K562 (cell line): ENCODE measurements at regions not wholly inside any gene's neighbourhood (a gene's known extent, or its start where the extent isn't known, plus 50 kb on each side); places are given as distances from the start of the nearest gene placed in this dataset.

Source experiments
- ATAC-seq: fragments of 200-7000 bp; cut with Tn5 transposase; 3 replicates; pipeline ENCODE4 v1.9.1; 2020; ENCODE audit warnings: moderate library complexity
- BruUV-seq: library from RNA; stranded (reverse); fragments of 400-500 nt; replicated peaks from 2 replicates; lab custom pipeline; 2021; lab: Mats Ljungman, UMichigan
- CTCF ChIA-PET: fragments of 300-600 bp; formaldehyde crosslinking; extraction: SDS; loops from one replicate; lab custom pipeline; 2021; ENCODE audit warnings: low intra/inter-chr PET ratio; lab: Yijun Ruan, JAX
- POLR2A ChIA-PET: fragments of 300-600, 350-650 bp; sonication (Branson Sonifier 250); formaldehyde crosslinking; extraction: SDS; loops from one replicate; lab custom pipeline; 2021; ENCODE audit warnings: antibody characterized with exemption, inconsistent platforms; lab: Yijun Ruan, JAX
- DNase-seq, 4 experiments: peaks; one replicate each; pipeline versions ENCODE4 v3.0.0 to v3.0.0-alpha.2; 2011 to 2018; ENCODE audit warnings: low spot score in 3 of 4, mixed read lengths in 3 of 4; ENCODE audit errors: extremely low read depth in 1 of 4
- FAIRE-seq: peaks from 2 replicates; lab custom pipeline; 2011; peaks lifted over from hg19 to GRCh38; lab: Jason Lieb, UNC
- H2AFZ ChIP-seq: 2 replicates; pipeline ENCODE4 v1.6.0; 2011; ENCODE audit warnings: low read depth, low read length, control low read depth, inconsistent platforms
- H3K27ac ChIP-seq: fragments of 200-600 bp; 3 replicates; pipeline ENCODE4 v1.8.0; 2011; ENCODE audit warnings: low read depth, mild to moderate bottlenecking, control low read depth, inconsistent platforms, low read length, moderate library complexity, mixed read lengths; ENCODE audit errors: extremely low read depth
- H3K27me3 ChIP-seq, 2 experiments: fragments of 300-600 bp in 1 of 2; 2 replicates in 1 of 2; 3 replicates in 1 of 2; pipeline versions ENCODE4 v1.6.0 to v1.8.0; 2011; ENCODE audit warnings: inconsistent platforms in 2 of 2, low read length in 2 of 2, mild to moderate bottlenecking in 1 of 2, mixed read lengths in 1 of 2, moderate library complexity in 1 of 2; ENCODE audit not compliant: control insufficient read depth in 2 of 2, insufficient read depth in 2 of 2
- H3K36me3 ChIP-seq: fragments of 300-600 bp; 3 replicates; pipeline ENCODE4 v1.8.0; 2011; ENCODE audit warnings: mild to moderate bottlenecking, low read length, inconsistent platforms; ENCODE audit not compliant: control insufficient read depth, insufficient read depth
- H3K4me1 ChIP-seq, 2 experiments: fragments of 200-600 bp in 1 of 2; replicated peaks in 1 of 2; 2 replicates in 1 of 2; 3 replicates in 1 of 2; pipeline versions ENCODE4 v1.5.1 to v1.8.0; 2011; ENCODE audit warnings: inconsistent platforms in 2 of 2, low read length in 2 of 2, mild to moderate bottlenecking in 1 of 2, mixed read lengths in 1 of 2, moderate library complexity in 1 of 2; ENCODE audit not compliant: control insufficient read depth in 2 of 2, insufficient read depth in 2 of 2
- H3K4me2 ChIP-seq: 2 replicates; pipeline ENCODE4 v1.6.1; 2011; ENCODE audit warnings: low read length, control low read depth, inconsistent platforms, mixed read lengths; ENCODE audit not compliant: insufficient read depth
- H3K4me3 ChIP-seq: fragments of 200-600 bp; sonication (generic), shearing (Covaris generic); 2 replicates; pipeline ENCODE4 v1.5.1; 2016; ENCODE audit warnings: control low read depth, inconsistent platforms
- H3K79me2 ChIP-seq: fragments of 200-600 bp; 3 replicates; pipeline ENCODE4 v1.8.0; 2011; ENCODE audit warnings: low read length, inconsistent platforms; ENCODE audit not compliant: control insufficient read depth, insufficient read depth
- H3K9ac ChIP-seq, 2 experiments: 2 replicates each; pipeline versions ENCODE4 v1.6.0 to v1.6.1; 2011; ENCODE audit warnings: low read depth in 2 of 2, low read length in 2 of 2, control low read depth in 1 of 2, inconsistent platforms in 1 of 2, mild to moderate bottlenecking in 1 of 2, mixed read lengths in 1 of 2; ENCODE audit not compliant: insufficient read depth in 1 of 2
- H3K9me1 ChIP-seq: one replicate; pipeline ENCODE4 v1.6.0; 2011; ENCODE audit warnings: inconsistent platforms, mild to moderate bottlenecking, low read length, moderate library complexity; ENCODE audit not compliant: control insufficient read depth, insufficient read depth
- H3K9me3 ChIP-seq: replicated peaks from 2 replicates; pipeline ENCODE4 v1.5.1; 2011; ENCODE audit warnings: low read depth, low read length, inconsistent platforms; ENCODE audit not compliant: control insufficient read depth, insufficient read depth
- H4K20me1 ChIP-seq: replicated peaks from 2 replicates; pipeline ENCODE4 v1.6.1; 2011; ENCODE audit warnings: low read length, inconsistent platforms, mixed read lengths; ENCODE audit not compliant: control insufficient read depth, insufficient read depth
- KAT8 ChIP-seq: fragments of 450-650 bp; IDR thresholded peaks from 2 replicates; pipeline ENCODE4 v1.6.1; 2016; ENCODE audit warnings: low read depth, mild to moderate bottlenecking
- NCOA4 ChIP-seq: fragments of 450-650 bp; IDR thresholded peaks from 2 replicates; pipeline ENCODE4 v1.6.1; 2018; ENCODE audit warnings: mild to moderate bottlenecking; ENCODE audit not compliant: partially characterized antibody
- NR2C2 ChIP-seq, 2 experiments: fragments of 200-800 bp in 1 of 2; sonication (Bioruptor generic) in 1 of 2; sonication (generic) in 1 of 2; formaldehyde crosslinking in 1 of 2; IDR thresholded peaks; 2 replicates each; pipeline versions ENCODE4 v1.6.1 to v1.8.0; 2016 to 2022; ENCODE audit warnings: mild to moderate bottlenecking in 1 of 2, missing compliant biosample characterization in 1 of 2, missing genetic modification characterization in 1 of 2, missing genetic modification reagents in 1 of 2
- PRMT5 ChIP-seq: sonication (generic); formaldehyde crosslinking; IDR thresholded peaks from 2 replicates; pipeline ENCODE4 v1.5.0; 2020; ENCODE audit warnings: missing genetic modification reagents
- RBFOX2 ChIP-seq: fragments of 200-400 bp; formaldehyde crosslinking; IDR thresholded peaks from 2 replicates; pipeline ENCODE4 v1.6.1; 2017; ENCODE audit warnings: low read depth, mild to moderate bottlenecking, low read length, moderate library complexity
- RBM25 ChIP-seq: fragments of 200-400 bp; formaldehyde crosslinking; IDR thresholded peaks from 2 replicates; pipeline ENCODE4 v1.6.1; 2018; ENCODE audit warnings: low read length, low read depth, moderate library complexity; ENCODE audit not compliant: severe bottlenecking
- TCF3 ChIP-seq: sonication (generic); formaldehyde crosslinking; IDR thresholded peaks from 2 replicates; pipeline ENCODE4 v1.4.0; 2020; ENCODE audit warnings: mild to moderate bottlenecking, missing genetic modification reagents
- ZNF121 ChIP-seq: sonication (generic); formaldehyde crosslinking; conservative IDR thresholded peaks from 2 replicates; pipeline ENCODE4 v1.8.0; 2022; ENCODE audit warnings: missing genetic modification reagents
- ZNF175 ChIP-seq: fragments of 200-800 bp; sonication (Bioruptor generic); IDR thresholded peaks from 2 replicates; pipeline ENCODE4 v1.6.1; 2016; ENCODE audit warnings: low read depth, mild to moderate bottlenecking, missing genetic modification characterization, missing compliant biosample characterization
- ZNF3 ChIP-seq: fragments of 250-450 bp; sonication (Bioruptor Pico); IDR thresholded peaks from 2 replicates; pipeline ENCODE4 v1.5.0; 2021; ENCODE audit warnings: mild to moderate bottlenecking, moderate library complexity
- ZSCAN32 ChIP-seq: fragments of 450-650 bp; formaldehyde crosslinking; IDR thresholded peaks from 2 replicates; pipeline ENCODE4 v1.4.0; 2020; ENCODE audit warnings: mild to moderate bottlenecking, moderate library complexity
- WGBS: fragments of 100-300 bp; shearing (Covaris generic); methylation state at CpG from one replicate; pipeline ENCODE4 v1.1.6; 2016; ENCODE audit warnings: low coverage, mixed read lengths; ENCODE audit not compliant: insufficient coverage; ENCODE audit errors: missing lambda C conversion rate; 5-methylcytosine and 5-hydroxymethylcytosine counted together
- in situ Hi-C: fragments of 300-500 bp; cut with MboI; formaldehyde crosslinking; loops from 4 replicates; pipeline ENCODE4 v1.15.0; 2018; ENCODE audit warnings: inconsistent platforms, mixed read lengths
- intact Hi-C: fragments of 100-400 bp; cut with micrococcal nuclease; formaldehyde crosslinking; loops from 2 replicates; pipeline ENCODE4 v1.14.2; 2022
- TF ChIP-seq, protein P1 (sequence below), 2 experiments: fragments of 450-650 bp; IDR thresholded peaks; 2 replicates each; pipeline ENCODE4 v1.6.1; 2016
- TF ChIP-seq, protein P2 (sequence below), 2 experiments: fragments of 200-800 bp in 1 of 2; sonication (Bioruptor generic) in 1 of 2; sonication (generic) in 1 of 2; formaldehyde crosslinking in 1 of 2; IDR thresholded peaks in 1 of 2; conservative IDR thresholded peaks in 1 of 2; 2 replicates each; pipeline versions ENCODE4 v1.5.0 to v1.6.1; 2016 to 2020; ENCODE audit warnings: missing compliant biosample characterization in 1 of 2, missing genetic modification characterization in 1 of 2, missing genetic modification reagents in 1 of 2
- TF ChIP-seq, protein P3 (sequence below): sonication (generic); formaldehyde crosslinking; IDR thresholded peaks from 2 replicates; pipeline ENCODE4 v1.8.0; 2022; ENCODE audit warnings: mild to moderate bottlenecking, missing genetic modification reagents

- BruUV-seq, result no TSS peak
- DNase-seq (no peak), FAIRE-seq (peak; percentile 63), ATAC-seq (no peak)
- Histone ChIP-seq H3K9me3 (peaks cover 3% of the 10 kb centered on the region; the same call in 1 of the 2 replicates), H3K4me3 (peak overlapping the region; percentile 11), H3K79me2 (no peaks in the 10 kb centered on the region; the same call in 2 of the 3 replicates), H3K9me1 (no peaks in the 10 kb centered on the region), H3K27ac (peak overlapping the region; percentile 76), H3K9ac (peak overlapping the region; percentile 66 to 73; a peak in 3 of 4 replicates), H3K4me1 (peaks cover 17 to 54% of the 10 kb centered on the region in 2 experiments), H3K27me3 (no peaks in the 10 kb centered on the region), H4K20me1 (no peaks in the 10 kb centered on the region), H2AFZ (peak overlapping the region; percentile 82), H3K4me2 (peak overlapping the region; percentile 84), H3K36me3 (no peaks in the 10 kb centered on the region)
- intact Hi-C loops (loop anchor here (1.0 to 2.0 kb wide), 2 partner anchors 11 to 185 kb away; partner anchors contain the start of gene PANK2), in situ Hi-C loops (no loop called here)
- POLR2A ChIA-PET, result interaction anchor here (0.6 to 1.6 kb wide), 6 partner anchors 9 to 1049 kb away, joined by 3 to 8 read pairs (median 4); no protein-coding TSS in a partner anchor
- 35% methylated on average over 6 of the region's 6 CpGs for WGBS
- CTCF ChIA-PET, result no interaction called here
- TF ChIP-seq NCOA4 (no peak), TCF3 (no peak), ZNF175 (CRISPR knock-in tag) (peak; percentile 5; the same call in 1 of the 2 replicates), ZSCAN32 (CRISPR knock-in tag) (no peak), RBFOX2 (peak; percentile 57), RBM25 (peak; percentile 30), PRMT5 (no peak), ZNF121 (CRISPR knock-in tag) (peak; percentile 82), ZNF3 (CRISPR knock-in tag) (no peak), KAT8 (no peak), NR2C2 (CRISPR knock-in tag; IDR thresholded peaks at IDR 0.05) (0 out of 2 replicates have a peak, but pooled peaks have one; percentile 27), NR2C2 (tag; IDR thresholded peaks at IDR 0.05) (no peak)
- TF ChIP-seq, protein P1, sequence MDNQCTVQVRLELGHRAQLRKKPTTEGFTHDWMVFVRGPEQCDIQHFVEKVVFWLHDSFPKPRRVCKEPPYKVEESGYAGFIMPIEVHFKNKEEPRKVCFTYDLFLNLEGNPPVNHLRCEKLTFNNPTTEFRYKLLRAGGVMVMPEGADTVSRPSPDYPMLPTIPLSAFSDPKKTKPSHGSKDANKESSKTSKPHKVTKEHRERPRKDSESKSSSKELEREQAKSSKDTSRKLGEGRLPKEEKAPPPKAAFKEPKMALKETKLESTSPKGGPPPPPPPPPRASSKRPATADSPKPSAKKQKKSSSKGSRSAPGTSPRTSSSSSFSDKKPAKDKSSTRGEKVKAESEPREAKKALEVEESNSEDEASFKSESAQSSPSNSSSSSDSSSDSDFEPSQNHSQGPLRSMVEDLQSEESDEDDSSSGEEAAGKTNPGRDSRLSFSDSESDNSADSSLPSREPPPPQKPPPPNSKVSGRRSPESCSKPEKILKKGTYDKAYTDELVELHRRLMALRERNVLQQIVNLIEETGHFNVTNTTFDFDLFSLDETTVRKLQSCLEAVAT (IDR thresholded peaks at IDR 0.05), result peak in 1 of 2 experiments; percentile 6; a peak in 1 of 4 replicates
- TF ChIP-seq, protein P2, sequence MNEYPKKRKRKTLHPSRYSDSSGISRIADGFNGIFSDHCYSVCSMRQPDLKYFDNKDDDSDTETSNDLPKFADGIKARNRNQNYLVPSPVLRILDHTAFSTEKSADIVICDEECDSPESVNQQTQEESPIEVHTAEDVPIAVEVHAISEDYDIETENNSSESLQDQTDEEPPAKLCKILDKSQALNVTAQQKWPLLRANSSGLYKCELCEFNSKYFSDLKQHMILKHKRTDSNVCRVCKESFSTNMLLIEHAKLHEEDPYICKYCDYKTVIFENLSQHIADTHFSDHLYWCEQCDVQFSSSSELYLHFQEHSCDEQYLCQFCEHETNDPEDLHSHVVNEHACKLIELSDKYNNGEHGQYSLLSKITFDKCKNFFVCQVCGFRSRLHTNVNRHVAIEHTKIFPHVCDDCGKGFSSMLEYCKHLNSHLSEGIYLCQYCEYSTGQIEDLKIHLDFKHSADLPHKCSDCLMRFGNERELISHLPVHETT (CRISPR knock-in tag; conservative IDR thresholded peaks at IDR 0.05 in 1 of 2, IDR thresholded peaks at IDR 0.05 in 1 of 2), result peak in 1 of 2 experiments; percentile 24; a peak in 1 of 4 replicates
- TF ChIP-seq, protein P3, sequence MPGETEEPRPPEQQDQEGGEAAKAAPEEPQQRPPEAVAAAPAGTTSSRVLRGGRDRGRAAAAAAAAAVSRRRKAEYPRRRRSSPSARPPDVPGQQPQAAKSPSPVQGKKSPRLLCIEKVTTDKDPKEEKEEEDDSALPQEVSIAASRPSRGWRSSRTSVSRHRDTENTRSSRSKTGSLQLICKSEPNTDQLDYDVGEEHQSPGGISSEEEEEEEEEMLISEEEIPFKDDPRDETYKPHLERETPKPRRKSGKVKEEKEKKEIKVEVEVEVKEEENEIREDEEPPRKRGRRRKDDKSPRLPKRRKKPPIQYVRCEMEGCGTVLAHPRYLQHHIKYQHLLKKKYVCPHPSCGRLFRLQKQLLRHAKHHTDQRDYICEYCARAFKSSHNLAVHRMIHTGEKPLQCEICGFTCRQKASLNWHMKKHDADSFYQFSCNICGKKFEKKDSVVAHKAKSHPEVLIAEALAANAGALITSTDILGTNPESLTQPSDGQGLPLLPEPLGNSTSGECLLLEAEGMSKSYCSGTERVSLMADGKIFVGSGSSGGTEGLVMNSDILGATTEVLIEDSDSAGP, result peak; percentile 89
Measured at GRCh38 chr20:4073852-4074741, 58.7 kb upstream of the RNF24 start.
